K562 (cell line): ENCODE measurements at regions not wholly inside any gene's neighbourhood (a gene's known extent, or its start where the extent isn't known, plus 50 kb on each side); places are given as distances from the start of the nearest gene placed in this dataset.
"Not testable (repeated sequence)": the region's sequence is repeated elsewhere in the genome, so short reads cannot be mapped to it uniquely, and the experiment has no call there.

Experiments used
- ATAC-seq: fragments of 200-7000 bp; cut with Tn5 transposase; 3 replicates; pipeline ENCODE4 v1.9.1; 2020; ENCODE audit warnings: moderate library complexity
- BruUV-seq: library from RNA; stranded (reverse); fragments of 400-500 nt; replicated peaks from 2 replicates; lab custom pipeline; 2021; lab: Mats Ljungman, UMichigan
- CTCF ChIA-PET: fragments of 300-600 bp; formaldehyde crosslinking; extraction: SDS; loops from one replicate; lab custom pipeline; 2021; ENCODE audit warnings: low intra/inter-chr PET ratio; lab: Yijun Ruan, JAX
- POLR2A ChIA-PET: fragments of 300-600, 350-650 bp; sonication (Branson Sonifier 250); formaldehyde crosslinking; extraction: SDS; loops from one replicate; lab custom pipeline; 2021; ENCODE audit warnings: antibody characterized with exemption, inconsistent platforms; lab: Yijun Ruan, JAX
- DNase-seq, 4 experiments: peaks; one replicate each; pipeline versions ENCODE4 v3.0.0 to v3.0.0-alpha.2; 2011 to 2018; ENCODE audit warnings: low spot score in 3 of 4, mixed read lengths in 3 of 4; ENCODE audit errors: extremely low read depth in 1 of 4
- FAIRE-seq: peaks from 2 replicates; lab custom pipeline; 2011; peaks lifted over from hg19 to GRCh38; lab: Jason Lieb, UNC
- H2AFZ ChIP-seq: 2 replicates; pipeline ENCODE4 v1.6.0; 2011; ENCODE audit warnings: low read depth, low read length, control low read depth, inconsistent platforms
- H3K27ac ChIP-seq: fragments of 200-600 bp; 3 replicates; pipeline ENCODE4 v1.8.0; 2011; ENCODE audit warnings: low read depth, mild to moderate bottlenecking, control low read depth, inconsistent platforms, low read length, moderate library complexity, mixed read lengths; ENCODE audit errors: extremely low read depth
- H3K27me3 ChIP-seq, 2 experiments: fragments of 300-600 bp in 1 of 2; 2 replicates in 1 of 2; 3 replicates in 1 of 2; pipeline versions ENCODE4 v1.6.0 to v1.8.0; 2011; ENCODE audit warnings: inconsistent platforms in 2 of 2, low read length in 2 of 2, mild to moderate bottlenecking in 1 of 2, mixed read lengths in 1 of 2, moderate library complexity in 1 of 2; ENCODE audit not compliant: control insufficient read depth in 2 of 2, insufficient read depth in 2 of 2
- H3K36me3 ChIP-seq: fragments of 300-600 bp; 3 replicates; pipeline ENCODE4 v1.8.0; 2011; ENCODE audit warnings: mild to moderate bottlenecking, low read length, inconsistent platforms; ENCODE audit not compliant: control insufficient read depth, insufficient read depth
- H3K4me1 ChIP-seq, 2 experiments: fragments of 200-600 bp in 1 of 2; replicated peaks in 1 of 2; 2 replicates in 1 of 2; 3 replicates in 1 of 2; pipeline versions ENCODE4 v1.5.1 to v1.8.0; 2011; ENCODE audit warnings: inconsistent platforms in 2 of 2, low read length in 2 of 2, mild to moderate bottlenecking in 1 of 2, mixed read lengths in 1 of 2, moderate library complexity in 1 of 2; ENCODE audit not compliant: control insufficient read depth in 2 of 2, insufficient read depth in 2 of 2
- H3K4me2 ChIP-seq: 2 replicates; pipeline ENCODE4 v1.6.1; 2011; ENCODE audit warnings: low read length, control low read depth, inconsistent platforms, mixed read lengths; ENCODE audit not compliant: insufficient read depth
- H3K4me3 ChIP-seq: fragments of 200-600 bp; sonication (generic), shearing (Covaris generic); 2 replicates; pipeline ENCODE4 v1.5.1; 2016; ENCODE audit warnings: control low read depth, inconsistent platforms
- H3K79me2 ChIP-seq: fragments of 200-600 bp; 3 replicates; pipeline ENCODE4 v1.8.0; 2011; ENCODE audit warnings: low read length, inconsistent platforms; ENCODE audit not compliant: control insufficient read depth, insufficient read depth
- H3K9ac ChIP-seq, 2 experiments: 2 replicates each; pipeline versions ENCODE4 v1.6.0 to v1.6.1; 2011; ENCODE audit warnings: low read depth in 2 of 2, low read length in 2 of 2, control low read depth in 1 of 2, inconsistent platforms in 1 of 2, mild to moderate bottlenecking in 1 of 2, mixed read lengths in 1 of 2; ENCODE audit not compliant: insufficient read depth in 1 of 2
- H3K9me1 ChIP-seq: one replicate; pipeline ENCODE4 v1.6.0; 2011; ENCODE audit warnings: inconsistent platforms, mild to moderate bottlenecking, low read length, moderate library complexity; ENCODE audit not compliant: control insufficient read depth, insufficient read depth
- H3K9me3 ChIP-seq: replicated peaks from 2 replicates; pipeline ENCODE4 v1.5.1; 2011; ENCODE audit warnings: low read depth, low read length, inconsistent platforms; ENCODE audit not compliant: control insufficient read depth, insufficient read depth
- H4K20me1 ChIP-seq: replicated peaks from 2 replicates; pipeline ENCODE4 v1.6.1; 2011; ENCODE audit warnings: low read length, inconsistent platforms, mixed read lengths; ENCODE audit not compliant: control insufficient read depth, insufficient read depth
- FOSL1 ChIP-seq: fragments of 200-800 bp; sonication (Bioruptor generic); conservative IDR thresholded peaks from 2 replicates; pipeline ENCODE4 v1.6.1; 2016; ENCODE audit warnings: missing genetic modification characterization, missing compliant biosample characterization
- FUS ChIP-seq: fragments of 200-400 bp; formaldehyde crosslinking; optimal IDR thresholded peaks from 2 replicates; pipeline ENCODE3; 2017; ENCODE audit warnings: low read depth, low read length
- GABPA ChIP-seq: fragments of 200-800 bp; sonication (Bioruptor generic); conservative IDR thresholded peaks from 2 replicates; pipeline ENCODE4 v1.6.1; 2016; ENCODE audit warnings: low read depth, missing genetic modification characterization, missing compliant biosample characterization
- MITF ChIP-seq: IDR thresholded peaks from 2 replicates; pipeline ENCODE4 v1.6.1; 2014; ENCODE audit warnings: antibody characterized with exemption
- NBN ChIP-seq: fragments of 450-650 bp; IDR thresholded peaks from 2 replicates; pipeline ENCODE4 v1.6.1; 2016; ENCODE audit warnings: low read depth, mild to moderate bottlenecking
- STAT5A ChIP-seq: IDR thresholded peaks from 2 replicates; pipeline ENCODE4 v1.6.1; 2012; ENCODE audit warnings: low read length, inconsistent platforms, borderline replicate concordance
- TRIM24 ChIP-seq, 2 experiments: fragments of 450-650 bp; IDR thresholded peaks; 2 replicates each; pipeline ENCODE4 v1.6.1; 2016
- ZFP1 ChIP-seq: fragments of 450-650 bp; formaldehyde crosslinking; IDR thresholded peaks from 2 replicates; pipeline ENCODE4 v1.4.0; 2020; ENCODE audit warnings: mild to moderate bottlenecking, mixed read lengths
- ZNF507 ChIP-seq: conservative IDR thresholded peaks from 2 replicates; pipeline ENCODE4 v1.6.1; 2017; ENCODE audit warnings: missing genetic modification characterization, missing compliant biosample characterization
- WGBS: fragments of 100-300 bp; shearing (Covaris generic); methylation state at CpG from one replicate; pipeline ENCODE4 v1.1.6; 2016; ENCODE audit warnings: low coverage, mixed read lengths; ENCODE audit not compliant: insufficient coverage; ENCODE audit errors: missing lambda C conversion rate; 5-methylcytosine and 5-hydroxymethylcytosine counted together
- in situ Hi-C: fragments of 300-500 bp; cut with MboI; formaldehyde crosslinking; loops from 4 replicates; pipeline ENCODE4 v1.15.0; 2018; ENCODE audit warnings: inconsistent platforms, mixed read lengths
- intact Hi-C: fragments of 100-400 bp; cut with micrococcal nuclease; formaldehyde crosslinking; loops from 2 replicates; pipeline ENCODE4 v1.14.2; 2022

- H3K27ac ChIP-seq: no peak overlapping the region
- H3K9me1 ChIP-seq: no peaks in the 10 kb centered on the region
- H4K20me1 ChIP-seq: no peaks in the 10 kb centered on the region
- H2AFZ ChIP-seq: no peak overlapping the region
- intact Hi-C loops (no loop called here), in situ Hi-C loops (no loop called here)
- BruUV-seq: no TSS peak
- POLR2A ChIA-PET: no interaction called here
- TF ChIP-seq MITF (no peak), ZNF507 (tag) (no peak), FOSL1 (tag) (no peak), STAT5A (no peak), NBN (no peak), ZFP1 (CRISPR knock-in tag) (no peak), FUS (no peak), GABPA (tag) (no peak), TRIM24 (IDR thresholded peaks at IDR 0.05) (no peak)
- no peak for FAIRE-seq
- H3K36me3 ChIP-seq: no peaks in the 10 kb centered on the region
- 8% methylated on average over 2 of the region's 2 CpGs for WGBS
- CTCF ChIA-PET: no interaction called here
- no peak overlapping the region for H3K9ac ChIP-seq
- H3K27me3 ChIP-seq: no peaks in the 10 kb centered on the region
- H3K4me3 ChIP-seq: no peak overlapping the region
- H3K4me1 ChIP-seq: no peaks in the 10 kb centered on the region
- H3K4me2 ChIP-seq: no peak overlapping the region
- no peaks in the 10 kb centered on the region for H3K79me2 ChIP-seq
- ATAC-seq: no peak
- DNase-seq: no peak
- H3K9me3 ChIP-seq: no peaks in the 10 kb centered on the region
These were observed 2153.4 kb upstream of the RAG2 start for GRCh38 chr11:38751421-38751820.

- H3K36me3 ChIP-seq, intact Hi-C loops, H3K27ac ChIP-seq, FAIRE-seq, BruUV-seq, POLR2A ChIA-PET, H3K4me1 ChIP-seq, H3K9ac ChIP-seq, H3K79me2 ChIP-seq, DNase-seq, ATAC-seq, H4K20me1 ChIP-seq, H3K4me3 ChIP-seq, H3K27me3 ChIP-seq, H2AFZ ChIP-seq, in situ Hi-C loops, CTCF ChIA-PET, H3K9me1 ChIP-seq, H3K4me2 ChIP-seq, H3K9me3 ChIP-seq: not testable (repeated sequence)
- WGBS: 9% methylated on average over 1 of the region's 2 CpGs
These were observed 2148.5 kb upstream of the RAG2 start for GRCh38 chr11:38746516-38746915.
